C4-2B (cell line): ENCODE measurements at regions not wholly inside any gene's neighbourhood (a gene's known extent, or its start where the extent isn't known, plus 50 kb on each side); places are given as distances from the start of the nearest gene placed in this dataset.

Experiments used
- H3K27ac ChIP-seq: fragments of 450-650 bp; 2 replicates; pipeline ENCODE4 v1.5.1; 2017
- ZFX ChIP-seq: fragments of 450-650 bp; IDR thresholded peaks from 2 replicates; pipeline ENCODE4 v1.6.1; 2017
- TF ChIP-seq, protein P1 (sequence below): fragments of 450-650 bp; conservative IDR thresholded peaks from 2 replicates; pipeline ENCODE4 v1.5.1; 2017; ENCODE audit warnings: mild to moderate bottlenecking

DNA sequence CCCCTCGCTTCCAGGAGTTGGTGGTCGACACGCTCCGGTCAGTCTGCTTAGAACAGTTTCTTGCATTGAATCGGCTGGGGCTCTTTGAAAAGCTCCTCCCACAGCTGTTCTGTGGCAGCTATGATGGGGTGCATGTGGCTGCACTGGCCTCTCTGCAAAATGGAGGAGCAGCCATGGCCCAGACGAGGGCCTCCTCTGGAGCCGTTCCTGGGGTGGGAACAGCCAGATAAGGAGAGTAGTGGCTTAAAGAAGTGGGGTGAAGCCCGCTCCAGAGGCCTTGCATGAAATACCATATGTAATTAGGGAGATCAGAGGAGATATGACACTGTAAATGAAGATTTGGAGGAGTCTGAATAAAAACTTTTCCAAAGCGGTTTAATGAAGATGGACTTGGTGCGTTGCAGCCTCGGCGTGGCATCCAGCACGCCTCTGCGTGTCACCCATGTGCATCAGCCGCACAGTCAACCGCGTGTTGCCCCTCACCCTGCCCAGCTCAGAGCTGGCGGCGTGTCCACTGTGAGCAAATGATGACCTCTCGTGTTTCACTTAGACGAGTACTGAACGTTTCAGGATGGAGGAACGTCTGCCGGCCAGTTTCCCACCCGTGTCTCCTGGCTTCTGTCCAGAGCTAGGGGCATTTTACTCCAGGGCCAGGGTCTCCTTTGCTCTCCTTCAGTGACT is 199.2 kb downstream of the TEX29 start:
- TF ChIP-seq, protein P1, sequence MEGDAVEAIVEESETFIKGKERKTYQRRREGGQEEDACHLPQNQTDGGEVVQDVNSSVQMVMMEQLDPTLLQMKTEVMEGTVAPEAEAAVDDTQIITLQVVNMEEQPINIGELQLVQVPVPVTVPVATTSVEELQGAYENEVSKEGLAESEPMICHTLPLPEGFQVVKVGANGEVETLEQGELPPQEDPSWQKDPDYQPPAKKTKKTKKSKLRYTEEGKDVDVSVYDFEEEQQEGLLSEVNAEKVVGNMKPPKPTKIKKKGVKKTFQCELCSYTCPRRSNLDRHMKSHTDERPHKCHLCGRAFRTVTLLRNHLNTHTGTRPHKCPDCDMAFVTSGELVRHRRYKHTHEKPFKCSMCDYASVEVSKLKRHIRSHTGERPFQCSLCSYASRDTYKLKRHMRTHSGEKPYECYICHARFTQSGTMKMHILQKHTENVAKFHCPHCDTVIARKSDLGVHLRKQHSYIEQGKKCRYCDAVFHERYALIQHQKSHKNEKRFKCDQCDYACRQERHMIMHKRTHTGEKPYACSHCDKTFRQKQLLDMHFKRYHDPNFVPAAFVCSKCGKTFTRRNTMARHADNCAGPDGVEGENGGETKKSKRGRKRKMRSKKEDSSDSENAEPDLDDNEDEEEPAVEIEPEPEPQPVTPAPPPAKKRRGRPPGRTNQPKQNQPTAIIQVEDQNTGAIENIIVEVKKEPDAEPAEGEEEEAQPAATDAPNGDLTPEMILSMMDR, result no peak
- no peak for TF ChIP-seq ZFX
- H3K27ac ChIP-seq, result no peak overlapping the region

DNA sequence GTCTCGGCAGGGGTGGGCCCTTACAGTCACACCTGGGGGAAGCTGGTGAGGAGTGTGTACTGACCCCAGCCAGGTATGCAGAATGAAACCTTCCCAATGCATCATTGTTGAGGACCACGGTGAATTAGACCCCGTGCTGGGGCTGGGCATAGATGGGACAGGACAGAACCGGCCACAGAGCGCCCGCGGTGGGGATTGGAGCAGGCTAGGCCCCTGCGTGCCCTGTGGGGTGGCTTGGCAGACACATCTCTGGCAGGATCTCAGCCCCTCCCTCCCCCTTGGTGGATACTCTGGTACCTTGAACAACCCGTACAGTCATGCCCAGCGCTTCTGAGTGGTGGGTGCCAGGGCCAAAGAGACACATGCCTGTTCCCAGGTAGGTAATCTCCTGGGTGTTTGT is 200.6 kb downstream of the TEX29 start:
- no peak overlapping the region for H3K27ac ChIP-seq
- TF ChIP-seq, protein P1, result no peak
- TF ChIP-seq ZFX, result no peak

DNA sequence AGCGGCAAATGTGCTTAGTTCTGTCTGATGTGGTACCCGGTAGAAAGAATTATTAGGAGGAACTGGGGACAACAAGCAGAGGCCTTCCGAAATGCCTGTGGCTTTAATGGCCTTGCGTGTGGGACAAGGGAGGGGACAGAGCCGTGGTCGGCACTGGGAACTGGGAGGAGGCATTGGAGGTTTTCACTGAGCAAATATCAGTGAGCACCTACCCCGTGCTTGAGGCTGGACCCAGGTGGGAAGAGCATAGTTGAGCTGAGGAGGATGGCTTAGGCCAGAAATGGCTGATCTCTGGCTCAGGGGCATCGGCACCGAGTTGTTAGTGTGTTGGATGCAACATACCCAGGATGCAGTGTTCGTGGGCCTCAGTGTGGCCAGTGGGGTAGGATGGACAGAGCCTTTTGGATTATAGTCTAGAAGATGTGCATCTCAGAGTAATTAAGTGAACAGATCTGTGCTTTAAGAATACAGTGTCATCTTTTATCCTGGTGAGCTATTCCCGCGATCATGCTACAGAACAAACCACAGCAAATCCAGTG is 201.3 kb downstream of the TEX29 start:
- no peak overlapping the region for H3K27ac ChIP-seq

DNA sequence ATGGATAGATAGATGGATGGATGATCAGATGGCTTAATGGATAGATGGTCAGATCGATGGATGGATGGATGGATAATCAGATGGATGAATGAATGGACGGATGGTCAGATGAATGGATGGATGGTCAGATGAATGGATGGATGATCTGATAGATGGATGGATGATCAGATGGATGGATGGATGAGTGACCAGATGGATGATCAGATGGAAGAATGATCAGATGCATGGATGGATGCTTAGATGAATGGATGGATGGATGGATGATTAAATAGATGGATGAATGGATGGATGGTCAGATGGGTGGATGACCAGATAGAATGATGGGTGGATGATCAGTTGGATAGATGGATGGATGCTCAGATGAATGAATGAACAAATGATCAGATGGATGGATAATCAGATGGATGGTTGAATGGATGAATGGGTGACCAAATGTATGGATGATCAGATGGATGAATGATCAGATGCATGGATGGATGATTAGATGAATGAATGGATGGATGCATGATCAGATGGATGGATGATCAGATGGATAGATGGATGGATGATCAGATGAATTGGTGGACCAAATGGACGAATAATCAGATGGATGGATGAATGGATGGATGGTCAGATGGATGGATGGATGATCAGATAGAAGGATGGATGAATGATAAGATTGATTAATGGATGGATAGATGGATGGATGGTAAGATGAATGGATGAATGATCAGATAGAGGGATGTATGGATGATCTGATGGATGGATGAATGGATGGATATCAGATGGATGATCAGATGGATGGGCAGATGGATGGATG is 205.1 kb downstream of the TEX29 start:
- TF ChIP-seq, protein P1, result no peak
- no peak for TF ChIP-seq ZFX

More for the DNA sequence above, 201.3 kb downstream of the TEX29 start:
- no peak for TF ChIP-seq ZFX
- TF ChIP-seq, protein P1, result no peak

DNA sequence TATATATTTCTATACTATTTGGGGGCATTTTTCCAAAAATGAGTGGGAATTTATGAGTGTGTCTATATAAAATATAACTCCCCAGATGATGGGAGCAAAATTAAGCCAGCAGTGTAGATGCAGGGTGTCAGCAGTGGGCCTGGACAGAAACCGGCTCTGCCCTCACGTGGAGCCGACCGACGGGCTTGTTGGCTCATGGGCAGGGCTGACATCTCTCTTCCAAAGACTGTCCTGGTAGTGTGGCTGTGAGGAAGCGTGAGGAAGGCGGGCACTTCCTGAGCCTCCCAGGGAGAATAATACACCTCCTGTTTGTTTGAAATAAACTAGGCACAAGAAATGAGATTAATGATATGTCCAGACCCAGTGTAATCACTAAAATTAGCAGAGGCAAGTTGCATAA is 206.5 kb downstream of the TEX29 start:
- no peak for TF ChIP-seq ZFX
- TF ChIP-seq, protein P1, result no peak

More for the DNA sequence above, 205.1 kb downstream of the TEX29 start:
- no peak overlapping the region for H3K27ac ChIP-seq

DNA sequence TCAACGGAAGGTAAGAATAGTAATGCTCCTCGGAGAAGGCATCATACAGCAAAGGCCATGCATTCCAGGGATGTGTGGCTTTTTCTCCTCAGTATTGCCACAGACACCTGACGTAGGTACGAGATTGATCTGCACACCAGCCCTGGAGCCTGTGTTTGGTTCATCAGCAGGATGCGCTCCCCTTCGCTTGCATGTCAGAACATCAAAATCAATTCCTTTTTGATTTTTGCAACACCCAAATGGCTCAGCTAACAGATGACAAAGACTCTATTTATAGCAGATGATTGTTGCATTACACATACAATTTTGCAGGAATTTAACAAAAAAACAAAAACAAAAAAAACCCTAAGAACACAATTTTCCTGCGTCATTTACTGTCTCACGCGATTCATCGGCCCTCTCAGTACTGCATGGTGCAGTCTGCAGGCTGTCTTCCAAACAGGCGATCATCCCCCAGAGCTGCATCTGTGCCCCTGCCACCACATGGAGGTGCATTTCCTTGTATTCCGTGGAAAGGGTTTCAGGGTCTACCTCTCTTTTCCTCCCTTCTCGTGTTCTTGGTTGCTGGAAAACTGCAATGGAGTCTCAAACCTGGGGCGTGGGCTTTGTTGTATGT is 207.3 kb downstream of the TEX29 start:
- no peak overlapping the region for H3K27ac ChIP-seq
- TF ChIP-seq, protein P1, result no peak
- TF ChIP-seq ZFX, result no peak

More for the DNA sequence above, 206.5 kb downstream of the TEX29 start:
- H3K27ac ChIP-seq, result no peak overlapping the region
